Kidney (tissue), 13 donors: ENCODE measurements at regions not wholly inside any gene's neighbourhood (a gene's known extent, or its start where the extent isn't known, plus 50 kb on each side); places are given as distances from the start of the nearest gene placed in this dataset.

Experiments used
- DNase-seq, 5 donors: peaks; one replicate each; pipeline ENCODE4 v3.0.0-alpha.2; 2013 to 2020
- FAIRE-seq: peaks from 2 replicates; lab custom pipeline; 2012; peaks lifted over from hg19 to GRCh38; lab: Jason Lieb, UNC
- H3K27ac ChIP-seq, 2 donors: one replicate each; pipeline ENCODE4 v1.7.0; 2013; ENCODE audit warnings: low read depth in 2 of 2, low read length in 2 of 2, inconsistent platforms in 1 of 2
- H3K27me3 ChIP-seq: one replicate; pipeline ENCODE4 v1.7.1; 2013; ENCODE audit warnings: low read length, inconsistent platforms; ENCODE audit not compliant: control insufficient read depth, insufficient read depth
- H3K36me3 ChIP-seq, 3 donors: one replicate each; pipeline versions ENCODE4 v1.7.0 to v1.7.1; 2013; ENCODE audit warnings: low read length in 3 of 3, control low read depth in 1 of 3, inconsistent platforms in 1 of 3; ENCODE audit not compliant: insufficient read depth in 3 of 3, control insufficient read depth in 2 of 3
- H3K4me1 ChIP-seq, 3 donors: one replicate each; pipeline versions ENCODE4 v1.7.0 to v1.7.1; 2013; ENCODE audit warnings: low read length in 3 of 3, inconsistent platforms in 1 of 3, low read depth in 1 of 3; ENCODE audit not compliant: control insufficient read depth in 2 of 3, insufficient read depth in 2 of 3
- H3K4me3 ChIP-seq, 3 donors: one replicate each; pipeline versions ENCODE4 v1.7.0 to v1.8.1; 2013; ENCODE audit warnings: low read length in 3 of 3, control low read depth in 1 of 3, inconsistent platforms in 1 of 3
- H3K9ac ChIP-seq, 3 donors: one replicate each; pipeline versions ENCODE4 v1.7.0 to v1.7.1; 2013; ENCODE audit warnings: low read length in 3 of 3, control low read depth in 1 of 3, inconsistent platforms in 1 of 3
- H3K9me3 ChIP-seq, 3 donors: one replicate each; pipeline versions ENCODE4 v1.7.0 to v1.7.1; 2013; ENCODE audit warnings: low read length in 3 of 3, control low read depth in 1 of 3, inconsistent platforms in 1 of 3; ENCODE audit not compliant: control insufficient read depth in 2 of 3, insufficient read depth in 1 of 3
- intact Hi-C: fragments of 100-400 bp; cut with DNase I; formaldehyde crosslinking; loops from one replicate; pipeline ENCODE4 v1.11.1; 2022
- TF ChIP-seq, protein P1 (sequence below): IDR thresholded peaks from 3 replicates; pipeline ENCODE4 v1.5.1; 2012; ENCODE audit warnings: mild to moderate bottlenecking, moderate library complexity, borderline replicate concordance; ENCODE audit not compliant: insufficient read depth; ENCODE audit errors: extremely low read depth
- donor health status: control.
- donor health status: control.
- donor health status: control.
- donor health status: control.
- donor health status: control.
- donor health status: DM: yes; HTN: yes; CAD: no.
- donor health status: Normal renal cell carcinoma (clear cell type).

DNA sequence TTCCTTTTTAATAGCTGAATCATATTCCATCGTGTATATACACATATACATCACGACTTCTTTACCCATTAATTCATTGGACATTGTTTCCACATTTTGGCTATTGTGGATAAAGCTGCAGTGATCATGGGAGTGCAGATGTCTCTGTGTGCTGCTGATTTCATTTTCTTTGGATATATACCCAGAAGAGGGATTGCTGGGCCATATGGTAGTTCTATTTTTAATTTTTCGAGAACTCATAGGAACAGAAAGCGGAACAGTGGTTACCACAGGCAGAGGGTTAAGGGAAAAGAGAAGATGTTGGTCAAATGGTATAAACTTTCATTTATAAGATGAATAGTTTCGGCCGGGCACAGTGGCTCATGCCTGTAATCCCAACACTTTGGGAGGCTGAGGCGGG lies 187.4 kb upstream of the MYOCD start:
- Histone ChIP-seq H3K9ac (no peak overlapping the region), H3K27me3 (no peaks in the 10 kb centered on the region), H3K36me3 (no peaks in the 10 kb centered on the region), H3K4me3 (no peak overlapping the region), H3K9me3 (no peaks in the 10 kb centered on the region), H3K27ac (no peak overlapping the region), H3K4me1 (no peaks in the 10 kb centered on the region)
- intact Hi-C loops = no loop called here
- DNase-seq (no peak), FAIRE-seq (no peak)
- TF ChIP-seq, protein P1, sequence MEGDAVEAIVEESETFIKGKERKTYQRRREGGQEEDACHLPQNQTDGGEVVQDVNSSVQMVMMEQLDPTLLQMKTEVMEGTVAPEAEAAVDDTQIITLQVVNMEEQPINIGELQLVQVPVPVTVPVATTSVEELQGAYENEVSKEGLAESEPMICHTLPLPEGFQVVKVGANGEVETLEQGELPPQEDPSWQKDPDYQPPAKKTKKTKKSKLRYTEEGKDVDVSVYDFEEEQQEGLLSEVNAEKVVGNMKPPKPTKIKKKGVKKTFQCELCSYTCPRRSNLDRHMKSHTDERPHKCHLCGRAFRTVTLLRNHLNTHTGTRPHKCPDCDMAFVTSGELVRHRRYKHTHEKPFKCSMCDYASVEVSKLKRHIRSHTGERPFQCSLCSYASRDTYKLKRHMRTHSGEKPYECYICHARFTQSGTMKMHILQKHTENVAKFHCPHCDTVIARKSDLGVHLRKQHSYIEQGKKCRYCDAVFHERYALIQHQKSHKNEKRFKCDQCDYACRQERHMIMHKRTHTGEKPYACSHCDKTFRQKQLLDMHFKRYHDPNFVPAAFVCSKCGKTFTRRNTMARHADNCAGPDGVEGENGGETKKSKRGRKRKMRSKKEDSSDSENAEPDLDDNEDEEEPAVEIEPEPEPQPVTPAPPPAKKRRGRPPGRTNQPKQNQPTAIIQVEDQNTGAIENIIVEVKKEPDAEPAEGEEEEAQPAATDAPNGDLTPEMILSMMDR = no peak

DNA sequence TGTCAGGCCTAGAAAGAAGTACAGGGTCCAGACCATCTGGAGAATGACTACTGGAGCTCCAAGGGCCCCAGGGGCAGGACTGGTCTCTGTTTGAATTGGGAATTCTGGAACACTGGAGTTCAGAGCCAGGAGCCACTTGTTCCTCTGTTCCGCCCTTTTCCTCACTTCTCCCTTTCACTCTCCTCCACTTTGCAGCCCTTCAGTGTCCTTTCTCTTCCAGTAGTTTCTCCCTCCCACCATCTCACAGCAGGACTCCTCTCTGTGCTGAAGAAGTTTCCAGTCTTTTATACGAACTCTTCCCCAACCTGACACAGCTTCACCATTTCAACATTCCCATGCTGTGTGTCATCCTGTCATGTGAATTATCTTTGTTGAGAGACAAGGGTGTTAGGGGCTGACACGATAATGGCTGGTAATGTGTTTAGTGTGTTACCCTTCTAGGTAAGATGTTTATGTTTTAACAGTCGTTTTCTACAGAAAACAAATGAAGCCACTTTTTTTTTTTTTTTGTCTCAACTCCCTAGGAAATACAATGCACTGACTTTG lies 180.3 kb upstream of the MYOCD start:
- H3K9ac ChIP-seq = no peak overlapping the region
- FAIRE-seq (no peak), DNase-seq (no peak)
- no peaks in the 10 kb centered on the region for H3K27me3 ChIP-seq
- no peak overlapping the region for H3K27ac ChIP-seq
- TF ChIP-seq, protein P1 = no peak
- no peaks in the 10 kb centered on the region for H3K9me3 ChIP-seq
- no peaks in the 10 kb centered on the region for H3K4me1 ChIP-seq
- intact Hi-C loops = no loop called here
- H3K36me3 ChIP-seq = no peaks in the 10 kb centered on the region
- H3K4me3 ChIP-seq = no peak overlapping the region

DNA sequence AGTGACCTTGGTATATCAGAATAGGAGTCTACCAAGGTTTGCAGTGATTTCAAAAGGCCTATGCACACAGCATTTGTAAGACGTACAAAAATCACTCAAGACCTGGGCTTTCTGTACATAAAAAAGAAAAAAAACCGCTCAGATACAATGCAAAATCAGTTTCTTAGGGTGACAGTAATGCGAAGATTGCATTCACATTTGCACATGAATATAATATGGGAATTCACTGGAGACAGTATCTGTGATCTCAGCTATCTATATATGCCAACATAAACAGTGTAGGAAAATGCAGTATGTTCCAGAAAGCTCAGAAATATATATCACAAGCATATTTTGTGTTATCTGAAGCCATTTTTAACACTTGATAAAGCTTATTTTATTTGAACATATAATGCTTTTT lies 176.4 kb upstream of the MYOCD start:
- Histone ChIP-seq H3K36me3 (no peaks in the 10 kb centered on the region), H3K27me3 (no peaks in the 10 kb centered on the region), H3K4me3 (no peak overlapping the region), H3K4me1 (no peaks in the 10 kb centered on the region), H3K27ac (no peak overlapping the region), H3K9me3 (no peaks in the 10 kb centered on the region), H3K9ac (no peak overlapping the region)
- TF ChIP-seq, protein P1 = no peak
- intact Hi-C loops = no loop called here
- no peak for DNase-seq
- no peak for FAIRE-seq

DNA sequence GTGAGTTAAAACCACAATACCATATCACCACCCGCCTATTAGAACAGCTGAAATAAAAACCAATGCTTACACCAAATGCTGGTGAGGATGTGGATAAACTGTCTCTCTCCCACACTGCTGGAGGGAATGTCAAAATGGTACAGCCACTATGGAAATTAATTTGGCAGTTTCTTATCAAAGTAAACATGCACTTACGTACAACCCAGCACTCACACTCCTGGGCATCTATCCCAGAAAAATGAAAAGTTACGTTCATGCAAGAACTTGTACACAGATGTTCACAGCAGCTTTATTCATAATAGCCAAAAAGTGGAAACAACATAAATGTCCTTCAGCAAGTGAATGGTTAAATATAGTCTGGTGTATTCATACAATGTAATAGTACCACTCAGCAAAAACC lies 173.2 kb upstream of the MYOCD start:
- H3K4me1 ChIP-seq = no peaks in the 10 kb centered on the region
- no peak overlapping the region for H3K27ac ChIP-seq
- intact Hi-C loops = no loop called here
- no peak overlapping the region for H3K9ac ChIP-seq
- H3K27me3 ChIP-seq = no peaks in the 10 kb centered on the region
- H3K36me3 ChIP-seq = no peaks in the 10 kb centered on the region
- TF ChIP-seq, protein P1 = no peak
- H3K9me3 ChIP-seq = no peaks in the 10 kb centered on the region
- DNase-seq = no peak
- no peak for FAIRE-seq
- no peak overlapping the region for H3K4me3 ChIP-seq
